Glomerular visceral epithelial cell (primary cell): ENCODE measurements at regions not wholly inside any gene's neighbourhood (a gene's known extent, or its start where the extent isn't known, plus 50 kb on each side); places are given as distances from the start of the nearest gene placed in this dataset.
"Not testable (repeated sequence)": the region's sequence is repeated elsewhere in the genome, so short reads cannot be mapped to it uniquely, and the experiment has no call there.

Experiments used
- DNase-seq: peaks from one replicate; pipeline ENCODE4 v3.0.0-alpha.2; 2016; ENCODE audit errors: extremely low spot score

DNA sequence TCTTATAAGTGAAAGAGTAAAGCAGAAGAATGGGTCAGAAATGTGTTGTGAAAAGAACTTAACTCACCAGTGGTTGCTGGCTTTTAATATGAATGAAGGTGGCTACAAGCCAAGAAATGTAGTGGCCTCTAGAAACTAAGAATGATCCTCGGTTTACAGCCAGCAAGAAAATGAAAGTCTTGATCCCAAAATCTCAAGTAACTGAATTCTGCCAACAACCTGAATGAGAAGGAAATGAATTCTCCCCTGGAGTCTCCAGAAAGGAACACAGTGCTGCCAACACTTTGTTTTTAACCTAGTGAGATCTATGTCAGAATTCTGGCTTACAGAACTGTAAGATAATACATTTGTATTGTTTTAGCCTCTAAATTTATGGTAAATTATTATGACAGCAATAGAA lies 193.0 kb downstream of the FZD1 start:
- no peak for DNase-seq

DNA sequence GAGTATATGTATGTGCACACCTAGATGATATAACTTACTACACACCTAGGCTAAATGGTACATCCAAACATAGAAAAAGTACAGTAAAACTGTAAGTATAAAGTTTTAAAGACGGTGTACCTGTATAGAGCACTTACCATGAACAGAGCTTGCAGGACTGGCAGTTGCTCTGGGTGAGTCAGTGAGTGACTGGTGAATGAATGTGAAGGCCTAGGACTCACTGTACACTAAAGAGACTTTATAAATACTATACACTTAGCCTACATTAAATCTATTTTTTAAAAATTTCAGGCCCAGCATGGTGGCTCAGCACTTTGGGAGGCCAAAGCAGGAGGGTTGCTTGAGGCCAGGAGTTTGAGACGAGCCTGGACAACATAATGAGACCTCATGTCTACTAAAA lies 195.3 kb downstream of the FZD1 start:
- DNase-seq: no peak

DNA sequence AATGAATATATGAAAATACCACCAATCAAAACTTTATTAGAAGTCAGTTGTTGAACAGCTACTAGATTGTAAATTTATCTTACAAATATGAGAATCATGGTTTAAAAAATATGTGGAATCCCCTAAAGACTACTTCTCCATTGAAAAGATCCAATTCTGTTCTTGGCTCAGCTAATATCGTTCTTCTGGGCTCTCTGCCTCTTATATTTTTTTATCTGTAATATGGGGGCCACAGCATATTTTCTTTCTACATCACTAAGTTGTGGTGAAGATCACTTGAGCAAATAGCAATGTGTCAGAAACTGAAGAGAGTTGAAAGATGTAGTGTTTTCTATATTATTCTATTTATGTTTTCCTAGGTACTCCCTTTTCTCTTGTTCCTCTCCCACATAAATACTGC lies 198.1 kb downstream of the FZD1 start:
- DNase-seq: no peak

DNA sequence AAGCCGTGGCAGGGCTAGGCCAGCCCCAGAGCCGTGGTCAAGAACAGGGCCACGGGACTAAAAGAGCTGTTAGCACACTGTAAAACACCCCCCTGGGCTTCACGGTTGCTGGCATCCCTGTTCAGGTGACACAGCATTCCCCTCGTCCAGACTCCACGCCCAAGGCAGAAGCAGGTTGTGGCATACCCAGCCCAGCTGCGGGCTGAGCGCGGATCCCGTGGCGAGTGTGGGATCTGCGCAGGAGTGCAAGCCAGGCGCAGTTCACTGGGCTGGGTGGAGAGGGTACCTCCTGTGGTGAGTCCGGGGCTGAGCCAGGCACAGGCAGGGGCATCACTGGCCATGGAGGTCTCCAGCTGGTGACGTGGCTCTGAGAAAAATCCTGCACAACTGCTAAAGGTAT lies 199.1 kb downstream of the FZD1 start:
- DNase-seq: no peak

DNA sequence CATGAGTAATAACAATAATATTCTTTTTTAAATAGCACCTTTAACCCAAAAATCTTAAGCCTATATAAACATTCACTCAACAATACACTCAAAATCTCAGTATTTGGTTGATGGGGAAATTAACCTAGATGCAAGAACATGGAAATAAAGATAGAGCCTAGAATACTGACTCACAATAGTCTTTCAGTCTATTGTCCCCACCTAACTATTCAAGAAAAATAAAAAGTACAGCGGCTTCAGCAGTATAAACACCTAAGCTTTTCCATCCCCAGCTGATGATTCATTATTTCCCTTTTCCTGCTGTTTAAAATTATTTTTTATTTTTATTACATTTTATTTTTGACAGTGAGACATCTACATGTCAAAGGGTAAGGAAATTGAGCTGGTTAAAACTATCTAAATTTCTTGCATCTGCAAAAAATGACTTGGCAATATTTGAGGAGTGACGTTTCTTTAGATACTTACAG lies 201.4 kb downstream of the FZD1 start:
- no peak for DNase-seq

DNA sequence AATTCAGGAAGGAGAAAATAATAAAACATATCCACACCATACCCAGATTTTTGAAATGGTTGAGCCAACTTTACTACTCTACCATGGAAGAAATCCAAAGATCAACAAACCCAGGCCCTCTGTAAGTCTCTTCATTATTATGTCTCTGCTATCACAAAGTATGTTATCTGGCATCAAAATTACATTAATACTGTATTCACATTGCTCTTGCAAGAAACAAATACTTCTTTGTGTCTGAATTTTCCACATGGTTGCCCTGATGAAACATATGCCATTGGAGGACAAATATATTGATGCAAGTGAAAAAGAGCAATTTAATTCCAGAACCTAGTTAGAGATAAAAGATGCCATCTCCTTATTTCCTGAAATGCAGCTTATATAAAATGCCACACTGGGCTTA lies 204.0 kb downstream of the FZD1 start:
- no peak for DNase-seq

DNA sequence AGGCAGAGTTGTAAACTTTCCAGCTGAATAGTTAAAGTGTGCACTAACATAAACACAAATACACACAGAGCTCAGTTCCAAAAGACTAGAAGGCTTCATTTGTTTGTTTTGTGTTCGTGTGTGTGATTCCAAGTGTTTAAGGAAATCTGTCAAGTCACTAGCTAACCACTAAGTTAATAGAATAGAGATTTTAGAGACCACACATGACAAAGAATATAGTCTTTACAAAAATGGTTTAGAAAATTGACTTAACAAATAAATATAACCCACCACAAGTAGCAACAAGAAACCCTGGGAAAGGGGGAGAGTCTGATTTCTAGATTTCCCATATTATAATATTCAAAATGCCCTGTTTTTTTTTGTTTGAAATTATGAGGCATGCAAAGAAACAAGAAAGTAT lies 209.4 kb downstream of the FZD1 start:
- DNase-seq: no peak

DNA sequence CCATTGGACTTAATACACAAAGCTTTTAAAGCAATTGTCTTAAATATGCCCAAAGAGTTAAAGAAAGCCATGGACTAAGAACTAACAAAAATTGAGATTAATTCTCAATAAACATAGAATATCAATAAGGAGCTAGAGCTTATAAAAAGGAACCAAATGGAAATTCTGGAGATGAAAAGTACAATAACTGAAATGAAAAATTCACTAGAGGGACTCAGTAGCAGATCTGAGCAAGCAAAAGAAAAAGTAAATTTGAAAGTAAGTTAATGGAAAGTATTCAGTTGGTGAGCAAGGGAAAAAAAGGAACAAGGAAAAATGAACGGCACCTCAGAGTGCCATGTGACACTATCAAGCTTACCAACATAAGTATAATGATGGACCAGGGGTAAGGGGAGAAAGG lies 209.8 kb downstream of the FZD1 start:
- DNase-seq: no peak

DNA sequence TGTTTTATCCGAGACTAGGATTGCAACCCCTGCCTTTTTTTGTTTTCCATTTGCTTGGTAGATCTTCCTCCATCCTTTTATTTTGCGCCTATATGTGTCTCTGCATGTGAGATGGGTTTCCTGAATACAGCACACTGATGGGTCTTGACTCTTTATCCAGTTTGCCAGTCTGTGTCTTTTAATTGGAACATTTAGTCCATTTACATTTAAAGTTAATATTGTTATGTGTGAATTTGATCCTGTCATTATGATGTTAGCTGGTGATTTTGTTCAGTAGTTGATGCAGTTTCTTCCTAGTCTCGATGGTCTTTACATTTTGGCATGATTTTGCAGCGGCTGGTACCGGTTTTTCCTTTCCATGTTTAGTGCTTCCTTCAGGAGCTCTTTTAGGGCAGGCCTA lies 216.2 kb downstream of the FZD1 start:
- DNase-seq: not testable (repeated sequence)

DNA sequence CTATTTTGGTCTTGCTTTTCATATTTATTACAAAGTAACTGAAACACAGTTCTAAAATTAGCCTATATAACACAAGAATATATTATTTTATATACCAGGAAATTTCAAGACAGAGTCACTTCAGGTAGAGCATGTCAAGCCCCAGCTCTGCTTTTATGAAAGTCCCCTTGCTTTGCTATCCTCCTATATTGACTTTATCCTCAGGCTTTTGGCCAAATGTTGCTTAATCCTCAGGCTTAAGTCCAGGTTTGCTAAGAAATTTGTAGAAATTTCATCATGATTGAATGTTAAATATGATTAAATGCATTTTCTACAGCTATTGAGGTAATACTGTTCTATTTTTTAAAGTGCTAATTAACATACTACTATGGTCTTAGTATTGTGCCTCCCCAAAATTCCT lies 227.6 kb downstream of the FZD1 start:
- DNase-seq: no peak

DNA sequence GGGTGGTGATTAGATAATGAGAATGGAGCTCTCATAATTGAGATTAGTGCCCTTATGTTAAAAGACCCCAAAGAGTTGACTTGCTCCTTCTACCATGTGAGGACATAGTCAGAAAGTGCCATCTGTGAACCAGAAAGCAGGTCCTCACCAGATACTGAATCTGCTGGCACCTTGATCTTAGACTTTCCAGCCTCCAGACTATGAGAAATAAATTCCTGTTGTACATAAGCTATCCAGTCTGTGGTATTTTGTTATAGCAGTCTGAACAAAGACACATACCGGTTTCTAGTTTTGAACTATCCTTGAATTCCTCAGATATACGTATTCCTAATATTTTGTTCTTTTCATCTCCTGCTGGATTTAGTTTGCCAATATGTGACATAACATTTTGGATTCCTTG lies 228.1 kb downstream of the FZD1 start:
- no peak for DNase-seq

DNA sequence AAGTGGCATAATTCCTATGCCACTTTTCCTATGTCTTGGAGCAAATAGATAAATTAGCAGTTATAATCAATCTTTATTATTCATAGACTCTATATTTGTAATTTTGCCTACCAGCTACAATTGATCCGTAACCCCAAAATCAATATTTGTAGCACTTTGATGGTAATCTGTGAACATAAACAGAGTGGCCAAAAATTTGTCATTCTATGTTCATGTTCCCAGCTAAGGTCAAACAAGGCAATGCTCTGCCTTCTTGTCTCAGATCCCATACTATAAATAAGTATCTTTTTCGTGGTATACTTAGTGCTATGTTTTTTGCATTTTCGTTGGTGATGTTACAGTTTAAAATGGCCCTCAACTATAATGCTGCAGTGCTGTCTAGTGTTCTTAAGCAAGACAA lies 228.5 kb downstream of the FZD1 start:
- no peak for DNase-seq

DNA sequence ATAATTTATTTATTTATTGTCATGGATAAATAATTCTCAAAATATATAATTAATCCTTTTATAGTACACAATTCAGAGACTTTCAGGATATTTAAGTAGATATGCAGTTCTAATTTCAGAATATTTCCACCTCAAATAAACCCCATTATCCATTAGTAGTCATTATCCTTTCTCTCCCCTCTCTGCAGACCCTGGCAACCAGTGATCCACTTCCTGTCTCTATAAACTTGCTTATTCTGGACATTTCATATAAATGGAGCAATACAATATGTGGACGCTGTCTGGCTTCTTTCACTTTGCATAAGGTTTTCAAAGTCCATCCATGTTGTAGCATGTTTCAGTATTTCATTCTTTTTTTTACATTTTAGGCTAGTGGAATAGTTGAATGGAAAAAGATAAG lies 230.2 kb downstream of the FZD1 start:
- no peak for DNase-seq

DNA sequence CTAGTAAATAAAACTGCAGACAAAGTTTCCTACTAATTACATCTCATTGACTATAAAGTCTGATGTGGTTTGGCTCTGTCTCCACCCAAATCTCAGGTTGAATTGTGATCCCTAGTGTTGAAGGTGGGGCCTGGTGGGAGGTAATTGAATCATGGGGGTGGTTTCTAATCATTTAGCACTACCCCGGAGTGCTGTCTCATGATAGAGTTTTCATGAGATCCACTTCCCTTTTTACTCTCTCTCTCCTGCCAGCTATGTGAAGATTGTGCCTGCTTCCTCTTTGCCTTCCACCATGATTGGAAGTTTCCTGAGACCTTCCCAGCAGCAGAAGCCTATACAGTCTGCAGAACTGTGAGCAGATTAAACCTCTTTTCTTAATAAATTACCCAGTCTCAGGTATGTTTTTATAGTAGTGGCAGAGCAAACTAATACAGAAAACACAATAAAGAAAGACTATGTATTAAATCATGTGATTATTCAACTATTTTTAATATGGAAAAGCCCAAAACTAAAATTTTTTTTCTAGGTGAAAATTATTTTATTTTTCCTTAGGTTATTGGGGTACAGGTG lies 232.1 kb downstream of the FZD1 start:
- no peak for DNase-seq

DNA sequence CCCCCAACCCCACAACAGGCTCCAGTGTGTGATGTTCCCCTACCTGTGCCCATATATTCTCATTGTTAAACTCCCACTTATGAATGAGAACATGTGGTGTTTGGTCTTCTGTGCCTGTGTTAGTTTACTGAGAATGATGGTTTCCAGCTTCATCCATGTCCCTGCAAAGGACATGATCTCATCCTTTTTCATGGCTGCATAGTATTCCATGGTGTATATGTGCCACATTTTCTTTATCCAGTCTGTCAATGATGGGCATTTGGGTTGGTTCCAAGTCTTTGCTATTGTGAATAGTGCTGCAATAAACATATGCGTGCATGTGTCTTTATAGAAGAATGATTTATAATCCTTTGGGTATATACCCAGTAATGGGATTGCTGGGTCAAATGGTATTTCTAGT lies 233.0 kb downstream of the FZD1 start:
- not testable (repeated sequence) for DNase-seq

DNA sequence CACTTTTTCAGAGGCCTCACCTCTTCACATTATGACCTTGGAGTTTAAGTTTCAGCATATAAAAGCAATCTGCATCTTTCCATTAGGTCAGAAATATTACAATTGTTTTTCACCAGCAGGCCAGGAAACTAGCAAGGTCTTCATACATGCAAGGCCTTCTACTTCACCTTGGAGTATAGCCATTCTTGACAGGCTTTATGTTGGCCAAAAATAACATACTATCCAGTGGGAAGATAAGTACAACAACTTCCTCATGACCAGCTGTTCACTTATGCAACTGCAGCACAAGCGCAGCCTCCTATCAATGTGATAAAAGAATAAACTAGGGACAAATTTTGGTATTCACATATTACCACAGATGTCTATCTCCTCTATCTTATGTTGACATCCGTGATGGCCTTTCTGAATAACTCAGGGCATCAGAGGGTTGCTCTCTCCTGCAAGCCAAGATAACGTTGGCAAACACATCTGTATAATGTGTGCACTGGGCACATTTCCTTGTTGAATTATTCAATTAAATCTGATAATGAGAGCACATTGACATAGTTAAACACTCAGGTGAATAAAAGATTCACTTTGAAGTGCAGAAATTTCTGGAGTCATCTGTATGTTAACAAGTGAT lies 239.8 kb downstream of the FZD1 start:
- no peak for DNase-seq

DNA sequence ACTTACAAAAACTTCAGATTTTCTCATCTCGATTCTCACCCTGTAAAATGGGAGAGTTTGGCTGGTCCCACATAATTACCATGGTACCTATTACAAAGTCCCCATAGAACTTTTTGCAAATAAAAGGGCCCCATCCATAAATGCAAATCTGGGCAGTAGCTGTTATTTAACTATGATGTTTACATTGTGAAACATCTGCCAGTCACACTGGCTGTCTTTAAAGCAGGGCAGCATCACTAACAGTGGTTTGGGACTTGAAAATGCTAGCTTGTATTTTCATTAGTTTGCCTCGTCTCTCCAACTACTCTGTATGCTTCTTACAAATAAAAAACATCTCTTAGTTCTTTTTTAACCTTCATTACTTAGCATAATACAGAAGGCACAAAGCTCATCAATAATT lies 240.7 kb downstream of the FZD1 start:
- no peak for DNase-seq

DNA sequence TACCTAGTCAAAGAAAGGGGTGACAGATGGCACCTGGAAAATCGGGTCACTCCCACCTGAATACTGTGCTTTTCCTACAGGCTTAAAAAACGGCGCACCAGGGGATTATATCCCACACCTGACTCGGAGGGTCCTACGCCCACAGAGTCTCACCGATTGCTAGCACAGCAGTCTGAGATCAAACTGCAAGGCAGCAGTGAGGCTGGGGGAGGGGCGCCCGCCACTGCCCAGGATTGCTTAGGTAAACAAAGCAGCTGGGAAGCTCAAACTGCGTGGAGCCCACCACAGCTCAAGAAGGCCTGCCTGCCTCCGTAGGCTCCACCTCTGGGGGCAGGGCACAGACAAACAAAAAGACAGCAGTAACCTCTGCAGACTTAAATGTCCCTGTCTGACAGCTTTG lies 242.7 kb downstream of the FZD1 start:
- not testable (repeated sequence) for DNase-seq

DNA sequence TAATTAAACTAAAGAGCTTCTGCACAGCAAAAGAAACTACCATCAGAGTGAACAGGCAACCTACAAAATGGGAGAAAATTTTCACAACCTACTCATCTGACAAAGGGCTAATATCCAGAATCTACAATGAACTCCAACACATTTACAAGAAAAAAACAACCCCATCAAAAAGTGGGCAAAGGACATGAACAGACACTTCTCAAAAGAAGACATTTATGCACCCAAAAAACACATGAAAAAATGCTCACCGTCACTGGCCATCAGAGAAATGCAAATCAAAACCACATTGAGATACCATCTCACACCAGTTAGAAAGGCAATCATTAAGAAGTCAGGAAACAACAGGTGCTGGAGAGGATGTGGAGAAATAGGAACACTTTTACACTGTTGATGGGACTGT lies 247.6 kb downstream of the FZD1 start:
- DNase-seq: not testable (repeated sequence)

DNA sequence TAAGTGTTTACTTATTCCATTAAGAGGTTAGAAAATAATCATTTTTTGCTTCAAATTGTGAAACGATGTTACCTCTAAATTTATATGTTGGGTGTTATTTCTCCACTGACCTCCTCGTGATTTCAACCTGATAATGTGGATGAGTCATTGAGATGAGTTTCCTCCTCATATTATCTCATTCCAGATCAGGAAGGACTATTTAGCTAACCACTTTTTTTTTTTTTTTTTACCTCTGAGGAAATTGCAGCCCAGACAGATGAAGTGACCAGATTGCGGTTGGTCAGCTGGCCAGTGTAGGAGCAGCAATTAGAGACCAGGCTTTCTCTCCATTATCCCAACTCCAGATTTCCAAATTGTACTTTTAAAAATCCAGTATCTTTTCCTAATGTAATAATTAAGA lies 248.7 kb downstream of the FZD1 start:
- DNase-seq: peak; percentile 18

DNA sequence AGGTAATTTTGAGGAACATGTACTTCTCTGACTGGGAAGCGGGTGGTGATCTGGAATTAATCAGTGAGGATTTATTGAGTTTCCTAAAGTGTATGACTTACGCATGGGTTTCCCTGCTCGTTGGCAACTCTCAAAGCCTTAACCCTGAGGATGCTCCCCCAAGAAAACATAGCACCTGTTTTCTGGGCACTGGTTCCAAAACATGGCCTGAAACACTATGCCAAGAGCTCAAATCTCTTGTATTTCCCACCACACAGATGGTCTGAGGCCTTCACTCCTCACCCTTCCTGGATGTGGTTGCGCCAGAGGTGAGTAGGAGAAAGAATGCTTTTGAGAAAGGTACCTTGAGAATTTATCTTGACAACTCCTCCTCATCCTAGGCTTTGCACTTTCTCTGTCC lies 250.4 kb downstream of the FZD1 start:
- DNase-seq: no peak

DNA sequence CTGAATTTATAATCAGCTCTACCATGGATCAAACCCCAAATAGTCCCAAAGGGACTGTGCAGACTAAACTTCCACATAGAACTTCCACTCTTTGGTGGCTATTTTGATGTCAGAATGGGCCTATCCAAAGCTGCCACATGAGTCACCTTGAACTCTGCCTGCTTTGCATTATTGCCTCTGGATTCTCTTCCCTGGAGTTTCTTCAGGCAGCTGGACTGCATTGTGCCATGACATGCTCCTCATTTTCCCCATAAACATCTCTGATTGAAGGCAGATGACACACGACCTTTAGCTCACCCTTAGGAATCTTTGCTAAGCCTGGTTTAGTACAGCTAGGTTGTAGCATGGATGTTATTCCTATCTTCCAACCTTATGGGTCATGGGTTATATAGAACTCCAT lies 251.7 kb downstream of the FZD1 start:
- no peak for DNase-seq

DNA sequence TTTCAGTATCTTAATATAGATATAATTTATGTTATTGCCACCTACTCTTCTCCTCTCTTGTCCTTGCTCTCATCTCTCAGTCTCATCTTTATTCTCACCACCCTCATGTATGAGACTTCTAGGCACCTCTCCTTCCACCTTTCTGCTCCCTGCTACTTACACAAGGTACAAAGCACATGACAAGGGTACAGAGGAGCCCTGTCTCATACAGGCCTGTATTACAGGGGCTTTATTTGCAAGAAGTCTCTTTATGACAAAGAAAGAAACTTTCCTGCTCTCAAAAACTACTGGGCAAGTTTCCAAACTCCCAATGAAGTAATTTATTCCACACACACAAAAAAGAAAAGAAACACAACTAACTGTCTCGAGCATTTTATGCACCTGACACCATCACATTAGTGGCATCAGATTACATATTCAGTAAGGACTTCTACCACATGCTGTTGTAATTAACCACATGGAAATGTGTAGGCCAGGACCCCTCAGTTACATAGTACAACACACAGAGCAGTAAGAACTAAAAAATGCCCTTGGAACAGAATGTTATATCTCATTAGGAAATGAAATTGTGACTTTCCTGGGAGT lies 253.1 kb downstream of the FZD1 start:
- DNase-seq: no peak

DNA sequence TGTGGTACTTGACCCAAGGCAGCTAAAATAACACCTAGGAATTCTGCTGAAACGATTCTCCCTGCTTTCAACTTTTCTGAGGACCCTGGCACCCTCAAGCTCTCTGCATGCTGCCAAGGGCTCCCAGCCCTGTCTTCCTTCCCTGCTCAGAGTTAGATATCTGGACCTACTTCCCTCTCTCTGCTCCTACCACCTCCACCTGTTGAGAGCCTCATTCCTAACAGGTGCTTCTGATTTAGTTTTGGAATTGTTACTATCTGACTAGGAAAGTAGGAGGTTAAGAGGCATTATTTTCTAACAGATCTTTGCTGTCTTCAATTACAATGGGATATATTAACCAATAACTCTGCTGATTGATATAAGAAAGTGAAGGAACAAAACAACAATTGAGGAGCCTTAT lies 253.8 kb downstream of the FZD1 start:
- no peak for DNase-seq
